ENCODE measurements at regions not wholly inside any gene's neighbourhood (a gene's known extent, or its start where the extent isn't known, plus 50 kb on each side); places are given as distances from the start of the nearest gene placed in this dataset.

DNA sequence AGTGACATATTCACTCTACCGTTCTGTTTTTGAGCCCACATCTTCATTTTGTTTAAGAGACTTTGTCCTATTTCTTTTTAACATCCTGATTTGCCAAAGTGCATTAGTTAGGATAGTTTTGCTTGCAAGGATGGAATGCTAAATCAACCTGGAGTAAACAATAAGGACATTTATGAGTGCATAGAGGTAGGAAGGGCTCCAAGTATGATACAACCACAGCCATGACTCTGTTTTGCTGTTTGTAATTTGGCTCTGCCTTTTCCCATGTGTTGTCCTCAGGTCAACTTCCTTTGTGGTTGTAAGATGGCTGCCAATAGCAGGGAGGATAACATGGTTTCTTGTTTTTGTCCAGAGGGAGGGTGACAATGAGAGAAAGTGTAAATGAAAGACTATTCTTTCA, 66.4 kb upstream of the GOLIM4 start:
- TF ChIP-seq, protein P1, sequence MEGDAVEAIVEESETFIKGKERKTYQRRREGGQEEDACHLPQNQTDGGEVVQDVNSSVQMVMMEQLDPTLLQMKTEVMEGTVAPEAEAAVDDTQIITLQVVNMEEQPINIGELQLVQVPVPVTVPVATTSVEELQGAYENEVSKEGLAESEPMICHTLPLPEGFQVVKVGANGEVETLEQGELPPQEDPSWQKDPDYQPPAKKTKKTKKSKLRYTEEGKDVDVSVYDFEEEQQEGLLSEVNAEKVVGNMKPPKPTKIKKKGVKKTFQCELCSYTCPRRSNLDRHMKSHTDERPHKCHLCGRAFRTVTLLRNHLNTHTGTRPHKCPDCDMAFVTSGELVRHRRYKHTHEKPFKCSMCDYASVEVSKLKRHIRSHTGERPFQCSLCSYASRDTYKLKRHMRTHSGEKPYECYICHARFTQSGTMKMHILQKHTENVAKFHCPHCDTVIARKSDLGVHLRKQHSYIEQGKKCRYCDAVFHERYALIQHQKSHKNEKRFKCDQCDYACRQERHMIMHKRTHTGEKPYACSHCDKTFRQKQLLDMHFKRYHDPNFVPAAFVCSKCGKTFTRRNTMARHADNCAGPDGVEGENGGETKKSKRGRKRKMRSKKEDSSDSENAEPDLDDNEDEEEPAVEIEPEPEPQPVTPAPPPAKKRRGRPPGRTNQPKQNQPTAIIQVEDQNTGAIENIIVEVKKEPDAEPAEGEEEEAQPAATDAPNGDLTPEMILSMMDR (IDR thresholded peaks at IDR 0.05; ENCODE audit: low read length), result no peak
- no peak for TF ChIP-seq EZH2 (IDR thresholded peaks at IDR 0.05; ENCODE audit: borderline replicate concordance, low read length)
